ENCODE measurements at regions not wholly inside any gene's neighbourhood (a gene's known extent, or its start where the extent isn't known, plus 50 kb on each side); places are given as distances from the start of the nearest gene placed in this dataset.

DNA sequence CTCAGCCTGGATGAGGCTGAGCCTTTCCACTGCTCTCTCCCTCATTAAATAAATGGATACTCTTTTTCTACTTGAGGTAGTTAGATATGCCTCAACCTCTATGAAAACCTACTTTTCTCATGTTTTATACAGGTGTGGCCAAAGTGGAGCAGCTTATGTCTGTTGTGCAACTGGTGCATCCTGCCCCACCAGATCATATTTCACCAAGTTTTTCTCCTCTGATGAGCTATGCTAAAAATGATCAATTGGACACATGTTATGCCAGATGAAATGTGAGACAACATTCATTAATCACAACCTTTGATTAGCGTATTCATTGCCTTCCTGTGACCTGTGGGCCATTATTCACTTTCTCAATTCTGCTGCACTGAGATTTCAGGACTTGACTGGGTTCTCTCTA lies 106.9 kb upstream of the NEDD9 start:
- H3K4me3 Mint-ChIP-seq, result no peak overlapping the region
- no peak overlapping the region for H3K27ac Mint-ChIP-seq
- CTCF ChIA-PET, result no interaction called here
- Histone ChIP-seq H3K36me3 (ENCODE audit: insufficient read depth, low read length) (peaks cover 22% of the 10 kb centered on the region), H3K4me1 (ENCODE audit: insufficient read depth, low read length) (peaks cover 5% of the 10 kb centered on the region), H3K27me3 (ENCODE audit: control insufficient read depth in 1 of 2, insufficient read depth in 2 of 2, low read length in 2 of 2) (no peaks in the 10 kb centered on the region), H3K4me3 (ENCODE audit: low read length) (no peak overlapping the region), H3K9me3 (ENCODE audit: control insufficient read depth in 1 of 2, insufficient read depth in 1 of 2, low read length in 2 of 2) (no peaks in the 10 kb centered on the region), H3K27ac (ENCODE audit: low read depth in 1 of 2, low read length in 2 of 2) (no peak overlapping the region)
- intact Hi-C loops (cut with DNase I, micrococcal nuclease), result no loop called here
- peaks cover 51% of the 10 kb centered on the region for H3K4me1 Mint-ChIP-seq (ENCODE audit: low read depth)
- peaks cover 67% of the 10 kb centered on the region for H3K36me3 Mint-ChIP-seq (ENCODE audit: low read depth)
- no peaks in the 10 kb centered on the region for H3K9me3 Mint-ChIP-seq
- POLR2A ChIA-PET, result interaction anchor here (1.5 kb wide), 1 partner anchor 42 kb away, joined by 4 read pairs; no protein-coding TSS in a partner anchor
- no peak for DNase-seq
- ATAC-seq (ENCODE audit: poor library complexity), result no peak
- no peaks in the 10 kb centered on the region for H3K27me3 Mint-ChIP-seq
- no peak for TF ChIP-seq CTCF (IDR thresholded peaks at IDR 0.05)

DNA sequence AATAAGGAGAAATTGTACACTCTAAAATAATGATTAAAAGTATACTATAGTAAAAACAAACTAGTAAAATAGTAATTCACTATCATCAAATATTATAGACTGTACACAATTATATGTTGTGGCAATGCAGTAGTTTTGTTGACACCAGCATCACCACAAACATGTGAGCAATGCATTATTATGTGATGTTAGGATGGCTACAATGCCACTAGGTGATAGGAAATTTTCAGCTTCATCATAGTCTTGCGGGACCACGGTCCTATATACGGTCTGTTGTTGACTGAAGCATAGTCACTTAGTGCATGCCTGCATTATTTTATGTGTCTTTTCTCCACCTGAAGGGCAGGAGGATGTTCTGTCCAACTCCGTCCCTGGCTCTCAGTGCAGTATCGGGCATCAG lies 104.8 kb upstream of the NEDD9 start:
- H3K27ac Mint-ChIP-seq, result no peak overlapping the region
- ChIA-PET CTCF (no interaction called here), POLR2A (no interaction called here)
- H3K4me1 Mint-ChIP-seq (ENCODE audit: low read depth), result peaks cover 52% of the 10 kb centered on the region
- no peak overlapping the region for H3K4me3 Mint-ChIP-seq
- no peaks in the 10 kb centered on the region for H3K9me3 Mint-ChIP-seq
- peaks cover 57% of the 10 kb centered on the region for H3K36me3 Mint-ChIP-seq (ENCODE audit: low read depth)
- H3K27me3 ChIP-seq (ENCODE audit: control insufficient read depth in 1 of 2, insufficient read depth in 2 of 2, low read length in 2 of 2), result no peaks in the 10 kb centered on the region
- peaks cover 3% of the 10 kb centered on the region for H3K4me1 ChIP-seq (ENCODE audit: insufficient read depth, low read length)
- H3K27ac ChIP-seq (ENCODE audit: low read depth in 1 of 2, low read length in 2 of 2), result no peak overlapping the region
- H3K36me3 ChIP-seq (ENCODE audit: insufficient read depth, low read length), result peaks cover 24% of the 10 kb centered on the region
- no peak for ATAC-seq (ENCODE audit: poor library complexity)
- H3K4me3 ChIP-seq (ENCODE audit: low read length), result no peak overlapping the region
- intact Hi-C loops (cut with DNase I, micrococcal nuclease), result no loop called here
- H3K9me3 ChIP-seq (ENCODE audit: control insufficient read depth in 1 of 2, insufficient read depth in 1 of 2, low read length in 2 of 2), result no peaks in the 10 kb centered on the region
- no peaks in the 10 kb centered on the region for H3K27me3 Mint-ChIP-seq
- no peak for DNase-seq
- TF ChIP-seq CTCF (IDR thresholded peaks at IDR 0.05), result no peak

GRCh38 chr6:11335826-11336225 lies 103.4 kb upstream of the NEDD9 start:
- peaks cover 59% of the 10 kb centered on the region for H3K4me1 Mint-ChIP-seq (ENCODE audit: low read depth)
- H3K36me3 ChIP-seq (ENCODE audit: insufficient read depth, low read length), result peaks cover 23% of the 10 kb centered on the region
- H3K36me3 Mint-ChIP-seq (ENCODE audit: low read depth), result peaks cover 53% of the 10 kb centered on the region
- no peak for TF ChIP-seq CTCF (IDR thresholded peaks at IDR 0.05)
- H3K9me3 ChIP-seq (ENCODE audit: control insufficient read depth in 1 of 2, insufficient read depth in 1 of 2, low read length in 2 of 2), result no peaks in the 10 kb centered on the region
- no peak overlapping the region for H3K4me3 Mint-ChIP-seq
- ATAC-seq (ENCODE audit: poor library complexity) (no peak), DNase-seq (no peak)
- H3K27ac ChIP-seq (ENCODE audit: low read depth in 1 of 2, low read length in 2 of 2), result no peak overlapping the region
- intact Hi-C loops (cut with DNase I, micrococcal nuclease), result no loop called here
- H3K27me3 ChIP-seq (ENCODE audit: control insufficient read depth in 1 of 2, insufficient read depth in 2 of 2, low read length in 2 of 2), result no peaks in the 10 kb centered on the region
- no peaks in the 10 kb centered on the region for H3K9me3 Mint-ChIP-seq
- H3K4me3 ChIP-seq (ENCODE audit: low read length), result no peak overlapping the region
- no peaks in the 10 kb centered on the region for H3K27me3 Mint-ChIP-seq
- CTCF ChIA-PET, result no interaction called here
- H3K4me1 ChIP-seq (ENCODE audit: insufficient read depth, low read length), result peaks cover 9% of the 10 kb centered on the region
- H3K27ac Mint-ChIP-seq, result no peak overlapping the region
- POLR2A ChIA-PET, result no interaction called here
